H1 (cell line): ENCODE measurements at regions not wholly inside any gene's neighbourhood (a gene's known extent, or its start where the extent isn't known, plus 50 kb on each side); places are given as distances from the start of the nearest gene placed in this dataset.

Experiments used
- CTCF ChIA-PET: fragments of 300-600 bp; sonication (Branson Sonifier 250); formaldehyde crosslinking; loops from one replicate; lab custom pipeline; 2021; ENCODE audit not compliant: partially characterized antibody; lab: Charles Lee
- POLR2A ChIA-PET: fragments of 300-600 bp; sonication (Branson Sonifier 250); formaldehyde crosslinking; loops from one replicate; lab custom pipeline; 2021; ENCODE audit warnings: inconsistent platforms; ENCODE audit not compliant: partially characterized antibody; lab: Charles Lee
- DNase-seq, 2 experiments: peaks; one replicate each; pipeline versions ENCODE4 v3.0.0 to v3.0.0-alpha.2; 2010 to 2022; ENCODE audit warnings: low spot score in 2 of 2, low read depth in 1 of 2, mixed read lengths in 1 of 2
- FAIRE-seq: peaks from 2 replicates; lab custom pipeline; 2011; peaks lifted over from hg19 to GRCh38; lab: Jason Lieb, UNC
- H2AFZ ChIP-seq: 2 replicates; pipeline ENCODE4 v1.8.1; 2012; ENCODE audit warnings: low read length, inconsistent platforms
- H2AK5ac ChIP-seq: 2 replicates; pipeline ENCODE4 v1.6.1; 2013; ENCODE audit warnings: low read depth, low read length
- H2BK120ac ChIP-seq: replicated peaks from 2 replicates; pipeline ENCODE3; 2013; ENCODE audit warnings: low read depth, low read length, inconsistent platforms
- H2BK12ac ChIP-seq: 2 replicates; pipeline ENCODE4 v1.6.1; 2013; ENCODE audit warnings: low read depth, low read length
- H2BK15ac ChIP-seq: 2 replicates; pipeline ENCODE4 v1.6.1; 2013; ENCODE audit warnings: low read length
- H2BK20ac ChIP-seq: 2 replicates; pipeline ENCODE4 v1.6.1; 2013; ENCODE audit warnings: low read length
- H2BK5ac ChIP-seq: 2 replicates; pipeline ENCODE4 v1.6.1; 2013; ENCODE audit warnings: low read depth, low read length
- H3K14ac ChIP-seq: 2 replicates; pipeline ENCODE4 v1.6.1; 2013; ENCODE audit warnings: inconsistent platforms; ENCODE audit not compliant: insufficient read length
- H3K18ac ChIP-seq: 2 replicates; pipeline ENCODE4 v1.6.1; 2013; ENCODE audit warnings: low read length; ENCODE audit errors: extremely low read depth
- H3K23ac ChIP-seq: 2 replicates; pipeline ENCODE4 v1.6.1; 2013; ENCODE audit warnings: inconsistent platforms; ENCODE audit not compliant: insufficient read length
- H3K23me2 ChIP-seq: 2 replicates; pipeline ENCODE4 v1.6.1; 2013; ENCODE audit warnings: low read depth, low read length
- H3K27ac ChIP-seq: 2 replicates; pipeline ENCODE4 v1.6.1; 2011; ENCODE audit warnings: low read depth, low read length, inconsistent platforms
- H3K27me3 ChIP-seq, 4 experiments: replicated peaks in 1 of 4; 1 replicate in 1 of 4; 2 replicates in 3 of 4; pipeline versions ENCODE4 v1.6.1 to v1.8.1; 2011 to 2013; ENCODE audit warnings: low read length in 3 of 4, mild to moderate bottlenecking in 3 of 4, inconsistent platforms in 2 of 4, mixed read lengths in 2 of 4, moderate library complexity in 1 of 4; ENCODE audit not compliant: control insufficient read depth in 3 of 4, insufficient read depth in 3 of 4; ENCODE audit errors: extremely low read depth in 1 of 4
- H3K36me3 ChIP-seq, 4 experiments: 2 replicates each; pipeline versions ENCODE4 v1.6.1 to v1.8.1; 2011 to 2013; ENCODE audit warnings: mild to moderate bottlenecking in 4 of 4, low read length in 3 of 4, moderate library complexity in 2 of 4, control low read depth in 1 of 4, inconsistent platforms in 1 of 4; ENCODE audit not compliant: insufficient read depth in 4 of 4, control insufficient read depth in 2 of 4
- H3K4ac ChIP-seq: replicated peaks from 2 replicates; pipeline ENCODE3; 2013; ENCODE audit warnings: low read length, low read depth, mixed read lengths, inconsistent platforms; ENCODE audit not compliant: insufficient read length
- H3K4me1 ChIP-seq, 4 experiments: replicated peaks in 1 of 4; 1 replicate in 1 of 4; 2 replicates in 3 of 4; pipeline versions ENCODE4 v1.6.1 to v1.8.1; 2011 to 2013; ENCODE audit warnings: low read length in 3 of 4, inconsistent platforms in 2 of 4, mixed read lengths in 1 of 4; ENCODE audit not compliant: insufficient read depth in 4 of 4, control insufficient read depth in 3 of 4
- H3K4me2 ChIP-seq, 2 experiments: 2 replicates each; pipeline versions ENCODE4 v1.6.1 to v1.8.1; 2011 to 2013; ENCODE audit warnings: low read depth in 2 of 2, low read length in 2 of 2, control low read depth in 1 of 2, inconsistent platforms in 1 of 2, mild to moderate bottlenecking in 1 of 2; ENCODE audit not compliant: insufficient read depth in 1 of 2
- H3K4me3 ChIP-seq, 4 experiments: fragments of 200-600, 300-600 bp in 1 of 4; sonication (generic), shearing (Covaris generic), sonication (Bioruptor Twin) in 1 of 4; 2 replicates each; pipeline versions ENCODE4 v1.5.1 to v1.8.1; 2011 to 2016; ENCODE audit warnings: low read length in 4 of 4, low read depth in 3 of 4, control low read depth in 2 of 4, inconsistent platforms in 2 of 4, mild to moderate bottlenecking in 2 of 4, mixed read lengths in 1 of 4, moderate library complexity in 1 of 4; ENCODE audit not compliant: insufficient read depth in 2 of 4; ENCODE audit errors: extremely low read depth in 1 of 4
- H3K56ac ChIP-seq: replicated peaks from 2 replicates; pipeline ENCODE3; 2013; ENCODE audit warnings: low read depth, mild to moderate bottlenecking, mixed read lengths, low read length, inconsistent platforms; ENCODE audit not compliant: insufficient read length
- H3K79me1 ChIP-seq: 2 replicates; pipeline ENCODE4 v1.6.1; 2013; ENCODE audit warnings: low read depth, low read length, control low read depth
- H3K79me2 ChIP-seq, 2 experiments: 2 replicates each; pipeline versions ENCODE4 v1.6.1 to v1.8.1; 2012 to 2013; ENCODE audit warnings: low read length in 2 of 2, mild to moderate bottlenecking in 2 of 2, inconsistent platforms in 1 of 2; ENCODE audit not compliant: insufficient read depth in 2 of 2, control insufficient read depth in 1 of 2
- H3K9ac ChIP-seq, 4 experiments: replicated peaks in 1 of 4; 1 replicate in 1 of 4; 2 replicates in 3 of 4; pipeline versions ENCODE4 v1.6.1 to v1.8.1; 2011 to 2013; ENCODE audit warnings: low read depth in 3 of 4, low read length in 3 of 4, control low read depth in 2 of 4, mild to moderate bottlenecking in 2 of 4, moderate library complexity in 2 of 4, inconsistent platforms in 1 of 4; ENCODE audit errors: extremely low read depth in 1 of 4
- H3K9me3 ChIP-seq, 2 experiments: 2 replicates each; pipeline versions ENCODE4 v1.6.1 to v1.8.1; 2012 to 2013; ENCODE audit warnings: mild to moderate bottlenecking in 2 of 2, moderate library complexity in 2 of 2, control low read depth in 1 of 2, inconsistent platforms in 1 of 2, low read depth in 1 of 2, low read length in 1 of 2, mixed read lengths in 1 of 2; ENCODE audit not compliant: insufficient read depth in 2 of 2
- H4K20me1 ChIP-seq, 2 experiments: replicated peaks in 1 of 2; 2 replicates each; pipeline versions ENCODE3 to v1.8.1; 2011 to 2013; ENCODE audit warnings: inconsistent platforms in 2 of 2, low read length in 2 of 2, mild to moderate bottlenecking in 1 of 2; ENCODE audit not compliant: insufficient read depth in 2 of 2, control insufficient read depth in 1 of 2
- H4K5ac ChIP-seq: 2 replicates; pipeline ENCODE4 v1.6.1; 2013; ENCODE audit warnings: low read length, low read depth, mixed read lengths, inconsistent platforms; ENCODE audit not compliant: insufficient read length
- H4K8ac ChIP-seq: 2 replicates; pipeline ENCODE4 v1.8.0; 2013; ENCODE audit warnings: mild to moderate bottlenecking, moderate library complexity, low read length, inconsistent platforms; ENCODE audit not compliant: insufficient read depth; ENCODE audit errors: extremely low read depth
- H4K91ac ChIP-seq: replicated peaks from 2 replicates; pipeline ENCODE3; 2013; ENCODE audit warnings: low read length, mixed read lengths, inconsistent platforms; ENCODE audit not compliant: insufficient read length
- BRCA1 ChIP-seq: IDR thresholded peaks from 2 replicates; pipeline ENCODE4 v1.6.1; 2012; ENCODE audit warnings: low read depth, low read length, improper control_type of control experiment
- CHD1 ChIP-seq: IDR thresholded peaks from 2 replicates; pipeline ENCODE4 v1.6.1; 2012; ENCODE audit warnings: low read depth, low read length, improper control_type of control experiment
- FOSL1 ChIP-seq: IDR thresholded peaks from 2 replicates; pipeline ENCODE4 v1.6.1; 2011; ENCODE audit warnings: mild to moderate bottlenecking, low read depth, low read length, moderate library complexity; ENCODE audit not compliant: insufficient read depth
- GABPA ChIP-seq: IDR thresholded peaks from 2 replicates; pipeline ENCODE4 v1.6.1; 2011; ENCODE audit warnings: mild to moderate bottlenecking, low read length, moderate library complexity, borderline replicate concordance; ENCODE audit not compliant: insufficient read depth
- HDAC2 ChIP-seq, 2 experiments: fragments of 300-600 bp in 1 of 2; sonication (generic) in 1 of 2; IDR thresholded peaks; 2 replicates each; pipeline ENCODE4 v1.6.1; 2011 to 2012; ENCODE audit warnings: low read depth in 2 of 2, low read length in 2 of 2, mild to moderate bottlenecking in 2 of 2, moderate library complexity in 2 of 2, borderline replicate concordance in 1 of 2, inconsistent platforms in 1 of 2
- KDM5A ChIP-seq: fragments of 200-600 bp; IDR thresholded peaks from 2 replicates; pipeline ENCODE4 v1.7.1; 2012; ENCODE audit warnings: mild to moderate bottlenecking, low read length, inconsistent platforms, mixed read lengths
- MAFK ChIP-seq: IDR thresholded peaks from 2 replicates; pipeline ENCODE4 v1.6.1; 2012; ENCODE audit warnings: low read depth, mild to moderate bottlenecking, improper control_type of control experiment, low read length
- NANOG ChIP-seq: IDR thresholded peaks from 2 replicates; pipeline ENCODE4 v1.6.1; 2011; ENCODE audit warnings: low read length, low read depth, mild to moderate bottlenecking, inconsistent platforms; ENCODE audit not compliant: insufficient read depth, poor library complexity, severe bottlenecking
- RBBP5 ChIP-seq: IDR thresholded peaks from 2 replicates; pipeline ENCODE4 v1.7.1; 2012; ENCODE audit warnings: low read depth, mild to moderate bottlenecking, inconsistent platforms, low read length, moderate library complexity, borderline replicate concordance
- SP1 ChIP-seq: IDR thresholded peaks from 2 replicates; pipeline ENCODE4 v1.6.1; 2011; ENCODE audit warnings: low read depth, low read length
- SP2 ChIP-seq: IDR thresholded peaks from 2 replicates; pipeline ENCODE4 v1.6.1; 2012; ENCODE audit warnings: mild to moderate bottlenecking, low read length, inconsistent platforms
- WGBS, 2 experiments: shearing (Covaris generic) in 1 of 2; methylation state at CpG; one replicate each; pipeline versions ENCODE4 v1.1.6 to v1.1.7; 2013 to 2015; ENCODE audit warnings: low lambda C conversion rate in 2 of 2, mixed read lengths in 2 of 2, inconsistent platforms in 1 of 2, low coverage in 1 of 2, missing lambda C conversion rate in 1 of 2; ENCODE audit not compliant: insufficient replicate concordance in 2 of 2, insufficient coverage in 1 of 2, insufficient read length in 1 of 2; ENCODE audit errors: extremely low coverage in 1 of 2, missing lambda C conversion rate in 1 of 2; 5-methylcytosine and 5-hydroxymethylcytosine counted together

GRCh38 chr9:73080110-73080694 lies 71.5 kb upstream of the ANXA1 start:
- no peaks in the 10 kb centered on the region for H3K79me2 ChIP-seq
- no peaks in the 10 kb centered on the region for H3K27me3 ChIP-seq
- no peak overlapping the region for H3K4me3 ChIP-seq
- 65% methylated on average over 3 of the region's 3 CpGs; no CpG with 5 or more reads in 1 of the 2 experiments for WGBS, 2 experiments
- no peak overlapping the region for H2BK120ac ChIP-seq
- H3K4me2 ChIP-seq = no peak overlapping the region; a peak in 1 of 4 replicates
- no peaks in the 10 kb centered on the region for H3K36me3 ChIP-seq
- H2AK5ac ChIP-seq = no peak overlapping the region
- no peak overlapping the region for H4K5ac ChIP-seq
- ChIA-PET POLR2A (no interaction called here), CTCF (interaction anchor here (0.6 to 5.4 kb wide), 29 partner anchors 10 to 291 kb away, joined by 3 to 43 read pairs (median 4); no protein-coding TSS in a partner anchor)
- 0 out of 2 replicates have a peak overlapping the region, but pooled peaks have one; percentile 20 for H3K18ac ChIP-seq
- H3K23ac ChIP-seq = no peak overlapping the region
- H2AFZ ChIP-seq = peak overlapping the region; percentile 68
- no peak overlapping the region for H3K27ac ChIP-seq
- no peak overlapping the region; the same call in 1 of the 2 replicates for H2BK12ac ChIP-seq
- no peaks in the 10 kb centered on the region; the same call in 1 of the 2 replicates for H3K23me2 ChIP-seq
- H3K4ac ChIP-seq = peak overlapping the region; percentile 27
- H2BK20ac ChIP-seq = no peak overlapping the region
- no peak overlapping the region for H2BK5ac ChIP-seq
- DNase-seq (no peak), FAIRE-seq (no peak)
- no peak overlapping the region for H4K91ac ChIP-seq
- H3K79me1 ChIP-seq = no peaks in the 10 kb centered on the region
- no peak overlapping the region for H3K9ac ChIP-seq
- H2BK15ac ChIP-seq = no peak overlapping the region
- H3K9me3 ChIP-seq = no peaks in the 10 kb centered on the region
- no peak overlapping the region for H4K8ac ChIP-seq
- H3K14ac ChIP-seq = no peak overlapping the region
- no peaks in the 10 kb centered on the region for H4K20me1 ChIP-seq
- peaks cover 0 to 7% (median 0%) of the 10 kb centered on the region in 4 experiments; a peak in 1 of 7 replicates for H3K4me1 ChIP-seq
- H3K56ac ChIP-seq = no peak overlapping the region
- TF ChIP-seq MAFK (no peak), KDM5A (no peak), BRCA1 (no peak), CHD1 (no peak), RBBP5 (no peak), SP1 (no peak), GABPA (no peak), NANOG (no peak), FOSL1 (no peak), HDAC2 (IDR thresholded peaks at IDR 0.05; ENCODE audit: borderline replicate concordance in 1 of 2, low read depth in 2 of 2, low read length in 2 of 2) (no peak), SP2 (no peak)
